Testis (tissue), 2 donors: ENCODE measurements at regions not wholly inside any gene's neighbourhood (a gene's known extent, or its start where the extent isn't known, plus 50 kb on each side); places are given as distances from the start of the nearest gene placed in this dataset.

ENCODE experiments used
- DNase-seq: peaks from one replicate; pipeline ENCODE4 v3.0.0-alpha.2; 2019
- H3K27ac ChIP-seq, 2 donors: fragments of 200-600 bp; sonication (generic); one replicate each; pipeline ENCODE4 v1.5.1; 2019
- H3K27me3 ChIP-seq: fragments of 200-600 bp; sonication (generic); one replicate; pipeline ENCODE4 v1.5.1; 2019
- H3K36me3 ChIP-seq: fragments of 200-600 bp; sonication (generic); one replicate; pipeline ENCODE4 v1.5.1; 2017; ENCODE audit warnings: low read depth; ENCODE audit errors: missing control alignments
- H3K4me1 ChIP-seq: fragments of 200-600 bp; sonication (generic); one replicate; pipeline ENCODE4 v1.5.1; 2019
- H3K4me3 ChIP-seq, 2 donors: fragments of 200-600 bp; sonication (generic); one replicate each; pipeline ENCODE4 v1.5.1; 2017 to 2019
- H3K9me3 ChIP-seq: fragments of 200-600 bp; sonication (generic); one replicate; pipeline ENCODE4 v1.5.1; 2017
- POLR2A ChIP-seq: fragments of 450-650 bp; IDR thresholded peaks from one replicate; pipeline ENCODE4 v1.6.1; 2017; ENCODE audit warnings: antibody characterized with exemption, mild to moderate bottlenecking, moderate library complexity
- WGBS, 2 donors: methylation state at CpG; one replicate each; pipeline ENCODE4 v1.1.5; 2018; 5-methylcytosine and 5-hydroxymethylcytosine counted together
- intact Hi-C: fragments of 100-400 bp; cut with DNase I; formaldehyde crosslinking; loops from one replicate; pipeline ENCODE4 v1.15.1; 2023; ENCODE audit warnings: low total_unique reads
- TF ChIP-seq, protein P1 (sequence below), 3 experiments: fragments of 450-650 bp in 2 of 3; fragments of 200-600 bp in 1 of 3; sonication (generic) in 1 of 3; IDR thresholded peaks; one replicate each; pipeline ENCODE4 v1.5.1; 2016 to 2019; ENCODE audit warnings: antibody characterized with exemption in 3 of 3, mild to moderate bottlenecking in 2 of 3, moderate library complexity in 1 of 3

DNA sequence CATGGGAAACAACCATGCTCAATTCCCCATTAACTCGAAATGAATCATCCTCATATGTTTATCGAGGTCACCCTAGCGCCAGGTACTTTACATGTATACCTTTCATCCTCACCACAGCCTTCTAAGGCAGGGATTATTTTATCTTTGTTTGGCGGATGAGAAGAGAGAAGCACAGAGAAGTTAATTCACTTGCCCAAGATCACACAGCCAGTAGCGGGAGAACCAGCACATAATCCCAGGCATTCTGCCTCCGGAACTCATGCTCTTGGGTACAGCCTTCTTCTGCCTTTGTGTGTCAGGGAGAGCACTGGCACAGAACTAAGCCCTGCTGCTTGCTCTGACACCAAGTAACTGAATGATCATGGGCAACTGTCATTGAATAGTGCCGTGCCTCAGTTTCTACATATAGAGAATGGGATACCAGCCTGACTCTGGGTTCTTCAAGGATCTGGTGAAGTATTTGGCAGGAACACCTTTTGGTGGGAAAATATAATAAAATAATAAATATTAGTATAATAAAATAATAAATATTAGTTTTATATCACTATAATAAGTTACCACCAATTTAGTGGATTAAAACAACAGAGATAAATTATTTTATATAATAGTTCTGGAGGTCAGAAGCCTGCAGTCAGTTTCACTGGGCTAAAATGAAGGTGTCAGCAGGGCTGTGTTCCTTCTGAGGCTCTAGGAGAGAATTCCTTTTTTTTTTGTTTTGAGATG is 220.9 kb downstream of the AACS start:
- Histone ChIP-seq H3K36me3 (no peaks in the 10 kb centered on the region), H3K9me3 (no peaks in the 10 kb centered on the region), H3K27ac (no peak overlapping the region), H3K4me1 (peaks cover 1% of the 10 kb centered on the region), H3K27me3 (no peaks in the 10 kb centered on the region), H3K4me3 (no peak overlapping the region)
- intact Hi-C loops: no loop called here
- no peak for DNase-seq
- TF ChIP-seq, protein P1, sequence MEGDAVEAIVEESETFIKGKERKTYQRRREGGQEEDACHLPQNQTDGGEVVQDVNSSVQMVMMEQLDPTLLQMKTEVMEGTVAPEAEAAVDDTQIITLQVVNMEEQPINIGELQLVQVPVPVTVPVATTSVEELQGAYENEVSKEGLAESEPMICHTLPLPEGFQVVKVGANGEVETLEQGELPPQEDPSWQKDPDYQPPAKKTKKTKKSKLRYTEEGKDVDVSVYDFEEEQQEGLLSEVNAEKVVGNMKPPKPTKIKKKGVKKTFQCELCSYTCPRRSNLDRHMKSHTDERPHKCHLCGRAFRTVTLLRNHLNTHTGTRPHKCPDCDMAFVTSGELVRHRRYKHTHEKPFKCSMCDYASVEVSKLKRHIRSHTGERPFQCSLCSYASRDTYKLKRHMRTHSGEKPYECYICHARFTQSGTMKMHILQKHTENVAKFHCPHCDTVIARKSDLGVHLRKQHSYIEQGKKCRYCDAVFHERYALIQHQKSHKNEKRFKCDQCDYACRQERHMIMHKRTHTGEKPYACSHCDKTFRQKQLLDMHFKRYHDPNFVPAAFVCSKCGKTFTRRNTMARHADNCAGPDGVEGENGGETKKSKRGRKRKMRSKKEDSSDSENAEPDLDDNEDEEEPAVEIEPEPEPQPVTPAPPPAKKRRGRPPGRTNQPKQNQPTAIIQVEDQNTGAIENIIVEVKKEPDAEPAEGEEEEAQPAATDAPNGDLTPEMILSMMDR (IDR thresholded peaks at IDR 0.05): no peak
- no peak for TF ChIP-seq POLR2A
- WGBS, 2 donors: 76 to 91% methylated on average over 7 of the region's 7 CpGs

DNA sequence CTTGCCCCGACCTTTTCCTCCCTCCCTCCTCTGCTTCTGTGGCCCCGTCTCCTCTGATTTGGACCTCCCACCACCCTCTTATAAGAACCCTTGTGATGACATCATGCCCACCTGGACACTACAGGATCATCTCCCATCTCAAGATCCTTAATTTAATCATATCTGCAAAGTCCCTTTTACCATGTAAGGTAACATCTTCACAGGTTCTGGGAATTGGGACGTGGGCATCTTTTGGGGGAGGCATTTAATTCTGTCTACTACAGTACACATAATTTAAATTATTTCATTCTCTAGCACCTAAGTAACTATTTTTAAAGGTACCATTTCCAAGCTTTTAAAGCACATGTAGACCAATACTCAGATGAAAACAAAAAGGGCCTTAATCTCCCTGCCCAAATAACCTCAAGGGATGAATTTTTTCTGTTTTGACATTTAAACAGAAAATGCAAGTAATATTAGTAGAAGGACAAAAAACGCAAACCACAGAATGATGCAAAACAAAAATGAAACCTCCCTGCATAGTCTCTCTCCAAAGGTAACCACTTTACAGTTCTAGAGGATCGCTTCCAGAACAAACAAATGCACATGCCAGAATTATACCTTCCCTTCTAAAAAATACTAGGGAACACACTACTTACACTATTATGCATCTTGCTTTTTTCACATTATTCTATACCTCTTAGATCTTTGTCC is 222.1 kb downstream of the AACS start:
- H3K4me3 ChIP-seq: no peak overlapping the region
- H3K9me3 ChIP-seq: no peaks in the 10 kb centered on the region
- TF ChIP-seq, protein P1 (IDR thresholded peaks at IDR 0.05): no peak
- TF ChIP-seq POLR2A: no peak
- WGBS, 2 donors: 80 to 83% methylated on average over 5 of the region's 5 CpGs
- DNase-seq: no peak
- no peak overlapping the region for H3K27ac ChIP-seq
- no peaks in the 10 kb centered on the region for H3K27me3 ChIP-seq
- H3K36me3 ChIP-seq: no peaks in the 10 kb centered on the region
- intact Hi-C loops: no loop called here
- H3K4me1 ChIP-seq: peaks cover 4% of the 10 kb centered on the region

DNA sequence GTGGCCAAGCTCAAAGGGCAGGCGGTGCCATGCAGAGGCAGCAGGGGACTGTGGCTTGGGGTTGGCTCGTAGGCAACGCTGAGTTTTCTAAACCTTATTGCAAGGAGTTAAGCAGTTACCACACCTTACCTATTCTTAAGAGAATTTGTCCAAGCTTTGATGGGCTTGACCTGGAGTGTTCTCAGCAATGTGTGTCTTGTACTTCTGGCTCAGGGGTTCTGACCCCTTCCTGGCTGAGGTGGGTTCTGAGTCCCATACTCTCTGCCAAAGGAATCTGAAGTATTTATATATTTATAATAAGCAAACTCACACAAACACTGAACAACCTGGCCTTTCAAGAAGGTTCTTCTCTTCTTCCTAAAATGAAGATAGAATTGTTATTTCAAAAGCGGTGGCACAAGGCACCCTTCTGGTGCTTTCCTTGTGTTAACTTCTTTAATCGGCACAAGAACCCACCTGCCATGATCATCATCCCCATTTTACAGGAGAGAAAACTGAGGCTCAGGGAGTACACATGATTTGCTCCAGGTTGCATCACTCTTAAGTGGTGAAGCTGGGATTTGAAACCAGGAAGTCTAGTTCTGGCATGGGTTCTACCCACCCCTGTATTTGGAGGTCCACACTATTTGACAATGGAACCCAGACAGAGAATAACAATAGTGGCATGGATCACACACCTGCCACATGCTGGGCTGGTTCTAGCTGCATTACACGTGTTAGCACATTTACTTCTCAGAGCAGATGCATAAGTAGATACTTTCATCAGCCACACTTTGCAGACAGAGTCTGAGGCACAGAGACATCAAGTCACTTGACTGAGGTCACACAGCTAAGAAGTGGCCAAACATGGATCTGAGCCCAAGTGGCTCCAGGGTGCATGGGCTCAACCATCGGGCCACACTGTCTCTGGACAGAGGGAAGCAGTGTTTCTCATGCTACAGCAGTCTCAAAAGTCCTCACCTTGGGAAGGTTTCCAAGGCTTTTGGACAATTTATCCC is 224.0 kb downstream of the AACS start:
- Histone ChIP-seq H3K9me3 (no peaks in the 10 kb centered on the region), H3K4me1 (peaks cover 4% of the 10 kb centered on the region), H3K4me3 (no peak overlapping the region), H3K27ac (no peak overlapping the region), H3K27me3 (no peaks in the 10 kb centered on the region), H3K36me3 (no peaks in the 10 kb centered on the region)
- DNase-seq: no peak
- TF ChIP-seq POLR2A: no peak
- TF ChIP-seq, protein P1 (IDR thresholded peaks at IDR 0.05): no peak
- intact Hi-C loops: no loop called here
- 79 to 80% methylated on average over 7 of the region's 7 CpGs for whole genome bisulfite sequencing, 2 donors

DNA sequence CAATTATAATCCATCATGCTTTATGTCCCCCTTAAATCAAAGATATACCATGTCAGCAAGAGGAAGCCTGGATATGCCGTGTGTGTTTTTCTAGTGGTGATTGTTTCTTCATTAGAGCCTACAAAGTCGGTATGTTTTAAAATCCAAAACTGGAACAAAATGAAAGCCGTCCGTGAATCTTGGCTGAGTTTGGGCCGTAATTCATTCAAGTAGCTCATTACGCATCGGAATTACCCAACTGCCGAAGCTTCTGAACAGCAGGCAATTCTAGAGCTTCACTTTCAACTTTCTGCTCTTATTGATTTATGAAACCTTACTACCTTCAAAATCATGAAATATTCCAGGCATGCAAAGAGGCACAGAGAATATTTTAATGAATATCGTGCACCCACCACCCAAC is 224.7 kb downstream of the AACS start:
- WGBS, 2 donors: 36 to 47% methylated on average over 9 of the region's 9 CpGs
- intact Hi-C loops: no loop called here
- H3K9me3 ChIP-seq: no peaks in the 10 kb centered on the region
- no peaks in the 10 kb centered on the region for H3K27me3 ChIP-seq
- no peak overlapping the region for H3K4me3 ChIP-seq
- no peak for DNase-seq
- no peak overlapping the region for H3K27ac ChIP-seq
- TF ChIP-seq POLR2A: no peak
- TF ChIP-seq, protein P1 (IDR thresholded peaks at IDR 0.05): no peak
- H3K4me1 ChIP-seq: peaks cover 4% of the 10 kb centered on the region
- H3K36me3 ChIP-seq: no peaks in the 10 kb centered on the region
